ENCODE measurements at regions not wholly inside any gene's neighbourhood (a gene's known extent, or its start where the extent isn't known, plus 50 kb on each side); places are given as distances from the start of the nearest gene placed in this dataset.
"Not testable (repeated sequence)": the region's sequence is repeated elsewhere in the genome, so short reads cannot be mapped to it uniquely, and the experiment has no call there.

DNA sequence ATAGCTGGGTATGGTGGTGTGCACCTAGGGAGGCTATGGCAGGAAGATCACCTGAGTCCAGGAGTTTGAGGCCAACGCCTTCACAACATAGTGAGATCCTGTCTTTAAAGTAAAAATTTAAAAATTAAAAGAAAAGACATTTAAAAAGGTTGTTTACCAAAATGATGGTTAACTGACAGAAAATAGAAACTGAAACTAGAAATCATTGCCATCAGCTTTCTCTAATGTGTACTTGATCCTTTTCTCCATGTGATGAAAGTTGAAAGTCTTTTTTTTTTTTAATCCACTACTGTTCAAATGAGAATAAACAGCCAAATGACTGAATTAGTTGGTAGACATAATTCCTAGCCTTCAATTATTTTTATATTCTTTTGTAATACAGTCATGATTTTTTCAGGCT lies 75.1 kb upstream of the PARP8 start:
- TF ChIP-seq, protein P1, sequence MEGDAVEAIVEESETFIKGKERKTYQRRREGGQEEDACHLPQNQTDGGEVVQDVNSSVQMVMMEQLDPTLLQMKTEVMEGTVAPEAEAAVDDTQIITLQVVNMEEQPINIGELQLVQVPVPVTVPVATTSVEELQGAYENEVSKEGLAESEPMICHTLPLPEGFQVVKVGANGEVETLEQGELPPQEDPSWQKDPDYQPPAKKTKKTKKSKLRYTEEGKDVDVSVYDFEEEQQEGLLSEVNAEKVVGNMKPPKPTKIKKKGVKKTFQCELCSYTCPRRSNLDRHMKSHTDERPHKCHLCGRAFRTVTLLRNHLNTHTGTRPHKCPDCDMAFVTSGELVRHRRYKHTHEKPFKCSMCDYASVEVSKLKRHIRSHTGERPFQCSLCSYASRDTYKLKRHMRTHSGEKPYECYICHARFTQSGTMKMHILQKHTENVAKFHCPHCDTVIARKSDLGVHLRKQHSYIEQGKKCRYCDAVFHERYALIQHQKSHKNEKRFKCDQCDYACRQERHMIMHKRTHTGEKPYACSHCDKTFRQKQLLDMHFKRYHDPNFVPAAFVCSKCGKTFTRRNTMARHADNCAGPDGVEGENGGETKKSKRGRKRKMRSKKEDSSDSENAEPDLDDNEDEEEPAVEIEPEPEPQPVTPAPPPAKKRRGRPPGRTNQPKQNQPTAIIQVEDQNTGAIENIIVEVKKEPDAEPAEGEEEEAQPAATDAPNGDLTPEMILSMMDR (IDR thresholded peaks at IDR 0.05; ENCODE audit: low read length), result not testable (repeated sequence)
- TF ChIP-seq EZH2phosphoT487 (IDR thresholded peaks at IDR 0.05; ENCODE audit: low read length), result not testable (repeated sequence)
